Esophagus squamous epithelium (tissue), 4 donors: ENCODE measurements at regions not wholly inside any gene's neighbourhood (a gene's known extent, or its start where the extent isn't known, plus 50 kb on each side); places are given as distances from the start of the nearest gene placed in this dataset.

ENCODE experiments used
- CTCF ChIP-seq, 6 experiments: fragments of 450-650 bp in 4 of 6; fragments of 200-600 bp in 2 of 6; sonication (generic) in 2 of 6; IDR thresholded peaks; one replicate each; pipeline ENCODE4 v1.5.1; 2016 to 2019; ENCODE audit warnings: antibody characterized with exemption in 6 of 6, mild to moderate bottlenecking in 4 of 6, moderate library complexity in 4 of 6
- POLR2A ChIP-seq, 4 donors: fragments of 450-650 bp; IDR thresholded peaks; one replicate each; pipeline ENCODE4 v1.6.1; 2017; ENCODE audit warnings: antibody characterized with exemption in 4 of 4, mild to moderate bottlenecking in 4 of 4, moderate library complexity in 3 of 4

GRCh38 chr14:28707814-28708213 lies 58.8 kb upstream of the FOXG1 start:
- TF ChIP-seq POLR2A (IDR thresholded peaks at IDR 0.05) (no peak), CTCF (IDR thresholded peaks at IDR 0.05) (no peak)
